ENCODE measurements at regions not wholly inside any gene's neighbourhood (a gene's known extent, or its start where the extent isn't known, plus 50 kb on each side); places are given as distances from the start of the nearest gene placed in this dataset.

DNA sequence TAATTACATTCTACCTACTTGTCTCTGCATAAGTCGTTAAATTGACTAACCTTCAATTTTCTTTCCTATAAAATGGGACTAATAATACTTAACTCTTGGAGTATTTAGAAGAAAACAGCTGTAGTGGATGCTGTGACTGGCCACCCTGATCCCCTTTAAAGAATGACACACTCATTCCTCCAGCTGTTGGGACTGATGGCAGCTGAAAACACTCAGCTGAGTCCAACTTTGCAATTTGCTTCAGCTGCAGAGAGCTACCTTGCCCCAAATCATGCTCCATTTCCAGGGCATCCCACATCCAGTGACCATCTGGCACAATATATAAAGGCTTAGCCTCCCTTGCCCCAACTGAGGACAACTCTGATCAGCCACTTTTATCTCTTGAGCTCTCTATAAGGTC lies 89.1 kb downstream of the MID1IP1 start:
- no peak for DNase-seq

DNA sequence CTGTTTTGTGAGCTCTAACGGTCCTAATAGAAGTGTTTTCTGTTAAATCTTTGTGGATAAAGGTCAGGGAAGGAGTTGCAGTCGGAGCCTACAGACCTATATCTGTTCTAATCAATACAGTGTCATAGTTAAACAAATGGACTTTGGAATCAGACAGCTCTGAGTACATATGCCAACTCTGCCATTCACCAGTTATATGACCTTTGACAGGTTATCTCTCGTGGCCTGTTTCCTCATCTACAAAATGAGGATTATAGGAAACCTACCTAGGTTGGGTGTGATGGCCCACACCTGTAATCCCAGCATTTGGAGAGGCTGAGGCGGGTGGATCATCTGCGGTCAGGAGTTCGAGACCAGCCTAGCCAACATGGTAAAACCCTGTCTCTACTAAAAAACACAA lies 89.7 kb downstream of the MID1IP1 start:
- DNase-seq = no peak

- DNase-seq = no peak
Measured at GRCh38 chrX:38891641-38892413, 90.6 kb downstream of the MID1IP1 start.

DNA sequence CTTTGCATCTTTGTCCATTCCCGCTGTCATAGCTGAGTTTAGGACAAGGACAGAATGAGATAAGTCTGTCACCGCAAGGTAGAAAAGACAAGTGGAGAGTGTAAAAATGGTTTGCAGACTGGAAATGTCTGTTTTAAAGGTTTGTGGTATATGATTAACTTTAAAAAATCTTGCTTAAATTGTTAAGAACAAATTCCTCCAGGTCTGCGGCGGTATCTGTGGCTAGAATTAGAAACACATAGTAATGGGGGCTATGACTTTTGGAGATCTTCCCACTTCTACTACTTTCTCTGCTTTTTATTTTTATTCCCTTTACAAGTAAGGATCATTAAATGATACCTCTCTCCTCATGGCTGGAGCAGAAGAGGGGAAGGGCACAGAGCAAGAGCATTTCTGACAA lies 92.2 kb downstream of the MID1IP1 start:
- DNase-seq = no peak

GRCh38 chrX:38895775-38896174 lies 94.5 kb downstream of the MID1IP1 start:
- DNase-seq = no peak

DNA sequence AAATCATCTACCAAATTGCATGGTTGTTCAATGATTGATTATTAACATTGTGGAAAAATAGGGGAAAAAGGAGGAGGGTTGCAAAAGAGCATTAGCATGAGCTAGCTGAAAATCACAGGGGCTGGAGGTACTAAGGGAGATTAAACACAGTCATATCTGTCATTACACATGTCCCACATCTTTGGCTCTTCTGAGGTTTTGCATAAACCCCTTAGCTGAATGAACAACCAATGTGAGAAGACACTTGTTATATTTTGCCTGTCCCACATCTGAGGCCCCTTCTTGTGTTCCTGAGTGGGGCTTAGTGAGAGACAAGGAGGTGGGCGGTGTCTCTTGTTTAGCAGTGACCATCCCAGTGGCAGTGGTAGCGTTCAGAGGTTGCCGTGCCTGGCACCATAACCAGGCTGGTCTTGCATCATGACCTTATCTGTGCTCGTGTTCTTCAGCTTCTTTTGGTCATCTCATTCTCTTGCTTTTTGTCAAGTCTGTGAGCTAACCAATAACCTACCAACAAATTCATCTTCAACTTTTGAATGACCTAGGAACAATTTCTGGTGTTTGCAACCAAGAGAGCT lies 95.6 kb downstream of the MID1IP1 start:
- DNase-seq = no peak

DNA sequence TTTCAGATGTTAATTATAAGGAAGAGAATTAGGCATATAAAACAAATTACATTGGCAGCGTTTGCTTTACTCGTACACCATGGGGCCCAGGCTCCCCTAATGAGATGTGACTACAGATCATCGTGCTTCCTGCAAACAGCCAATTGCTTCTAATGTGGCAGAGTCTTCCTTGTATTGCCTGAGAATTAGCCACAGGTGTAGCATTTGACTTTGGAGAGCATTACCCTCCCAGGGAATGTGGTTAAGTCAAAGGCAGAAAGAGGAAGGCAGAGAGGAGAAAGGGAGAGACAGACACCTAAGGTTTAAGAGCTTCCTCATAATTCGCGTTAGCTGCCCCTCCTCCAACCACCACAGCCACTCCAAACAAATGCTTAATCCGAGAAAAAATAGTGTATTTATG lies 97.0 kb downstream of the MID1IP1 start:
- no peak for DNase-seq

GRCh38 chrX:38899650-38900049 lies 98.4 kb downstream of the MID1IP1 start:
- no peak for DNase-seq

GRCh38 chrX:38900719-38901118 lies 99.5 kb downstream of the MID1IP1 start:
- no peak for DNase-seq

- DNase-seq = no peak
Measured at GRCh38 chrX:38902972-38903492, 101.8 kb downstream of the MID1IP1 start.

- no peak for DNase-seq
Measured at GRCh38 chrX:38916801-38917200, 115.5 kb downstream of the MID1IP1 start.

GRCh38 chrX:38917954-38918353 lies 116.7 kb downstream of the MID1IP1 start:
- DNase-seq = no peak

GRCh38 chrX:38919202-38919601 lies 117.9 kb downstream of the MID1IP1 start:
- no peak for DNase-seq

DNA sequence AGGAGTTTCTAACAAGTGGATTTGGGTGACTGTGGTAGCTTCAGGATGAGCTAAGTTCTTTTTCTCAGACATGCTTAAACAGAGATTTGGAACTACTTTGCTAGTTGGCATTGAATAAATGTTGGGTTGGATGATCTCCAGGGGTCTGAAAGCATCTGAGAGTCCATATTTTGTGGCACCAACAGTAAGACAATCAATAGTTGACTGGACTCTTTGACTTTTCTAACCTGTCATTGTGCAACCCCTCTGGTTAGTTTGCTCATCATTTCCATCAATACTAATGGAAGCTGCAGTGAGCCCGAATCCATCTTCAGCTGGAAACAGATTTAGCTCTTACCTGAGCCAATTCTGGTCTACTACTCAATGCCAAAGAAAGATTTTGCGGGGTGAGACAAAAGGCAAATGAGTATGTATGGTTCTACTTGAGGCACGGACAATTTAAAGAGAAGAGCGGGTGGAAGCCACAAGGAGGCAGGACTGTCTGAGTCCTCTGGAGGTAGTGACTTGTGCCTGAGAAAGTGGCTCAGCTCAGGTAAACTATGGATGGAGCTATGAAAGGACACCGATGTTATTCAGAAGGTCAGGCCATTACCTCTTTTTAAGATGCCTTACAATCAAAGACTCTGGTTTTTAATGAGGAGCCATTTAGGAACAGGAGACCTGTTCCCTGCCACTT lies 118.7 kb downstream of the MID1IP1 start:
- DNase-seq = no peak

DNA sequence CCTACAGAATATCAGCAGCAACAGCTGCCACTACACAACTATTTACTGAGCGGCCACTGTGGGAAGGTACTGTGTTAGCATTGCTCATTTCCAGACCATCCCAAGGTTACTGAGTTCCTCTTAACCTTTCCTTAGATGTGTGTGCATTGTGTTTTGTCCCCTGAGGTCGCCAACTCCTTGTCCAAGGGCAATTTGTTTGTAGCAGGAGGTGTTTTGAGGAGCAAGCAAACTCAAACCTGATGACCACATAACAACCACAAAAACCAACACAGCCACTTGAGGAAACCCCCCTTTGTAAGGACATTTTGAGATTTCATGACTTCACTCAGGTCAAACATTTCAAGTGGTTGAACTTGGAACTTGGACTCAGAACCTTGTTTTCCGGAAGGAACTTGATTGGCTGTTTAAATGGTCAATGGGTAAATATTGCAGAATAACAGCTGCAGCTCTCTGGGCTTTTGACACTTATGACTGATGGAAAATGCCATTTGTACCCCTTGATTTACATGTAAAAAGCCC lies 122.3 kb downstream of the MID1IP1 start:
- DNase-seq = no peak

DNA sequence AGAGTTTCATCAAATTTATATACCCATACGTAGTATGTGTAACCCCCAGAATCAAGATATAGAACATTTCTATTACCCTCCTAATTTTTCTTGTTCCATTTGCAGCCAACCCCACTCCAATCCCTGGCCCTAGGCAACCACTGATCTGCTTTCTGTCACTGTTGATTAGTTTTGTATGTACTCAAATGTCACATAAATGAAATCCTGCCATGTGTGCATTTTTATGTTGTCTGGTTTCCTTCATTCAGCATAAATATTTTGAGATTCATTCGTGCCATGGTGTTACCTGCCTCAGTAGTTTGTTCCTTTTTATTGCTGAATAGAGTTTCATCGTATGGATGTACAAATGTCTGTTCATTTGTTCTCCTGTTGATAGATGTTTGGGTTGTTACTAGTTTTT lies 126.3 kb downstream of the MID1IP1 start:
- no peak for DNase-seq

DNA sequence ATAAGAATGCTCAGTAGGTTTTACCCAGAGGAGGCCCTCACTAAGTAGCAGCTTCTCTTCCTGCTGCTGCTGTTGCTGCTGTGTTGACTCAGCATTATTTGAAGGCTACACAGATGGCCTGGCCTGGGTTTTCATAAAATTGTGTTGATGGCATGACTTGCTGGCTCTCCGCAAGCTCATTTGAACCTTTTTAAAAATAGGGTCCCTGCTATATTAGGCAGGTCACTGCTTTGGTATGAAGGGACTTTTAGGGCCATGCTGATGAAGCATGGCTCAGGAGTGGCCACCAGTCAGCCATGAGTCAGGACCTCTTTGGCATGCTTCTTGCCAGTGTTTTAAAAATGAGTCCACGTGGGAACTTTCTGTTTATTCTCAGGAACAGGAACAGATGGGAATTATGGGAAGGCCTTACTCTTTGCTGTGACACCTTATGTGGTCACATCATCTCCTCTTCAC lies 128.7 kb downstream of the MID1IP1 start:
- no peak for DNase-seq

DNA sequence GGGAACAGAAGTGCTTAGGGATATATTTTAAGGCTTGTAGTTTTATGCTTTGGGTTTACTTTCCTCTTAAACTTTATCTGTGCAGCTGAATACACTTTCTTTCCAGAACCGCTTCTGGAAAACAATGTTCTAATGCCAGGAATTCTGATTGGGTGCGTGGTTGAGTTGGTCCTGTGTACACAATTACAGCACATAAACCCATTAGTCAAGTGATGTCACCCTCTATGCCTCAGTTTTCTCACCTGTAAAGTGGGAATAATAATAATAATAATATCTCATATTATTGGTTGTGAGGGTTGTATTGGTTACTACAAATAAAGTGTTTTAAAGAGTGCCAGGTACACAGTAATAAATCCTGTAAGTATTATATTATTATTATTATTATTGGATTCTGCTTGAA lies 129.2 kb downstream of the MID1IP1 start:
- no peak for DNase-seq

- no peak for DNase-seq
Measured at GRCh38 chrX:38935561-38935960, 134.3 kb downstream of the MID1IP1 start.

GRCh38 chrX:38937400-38937799 lies 136.1 kb downstream of the MID1IP1 start:
- DNase-seq = no peak

DNA sequence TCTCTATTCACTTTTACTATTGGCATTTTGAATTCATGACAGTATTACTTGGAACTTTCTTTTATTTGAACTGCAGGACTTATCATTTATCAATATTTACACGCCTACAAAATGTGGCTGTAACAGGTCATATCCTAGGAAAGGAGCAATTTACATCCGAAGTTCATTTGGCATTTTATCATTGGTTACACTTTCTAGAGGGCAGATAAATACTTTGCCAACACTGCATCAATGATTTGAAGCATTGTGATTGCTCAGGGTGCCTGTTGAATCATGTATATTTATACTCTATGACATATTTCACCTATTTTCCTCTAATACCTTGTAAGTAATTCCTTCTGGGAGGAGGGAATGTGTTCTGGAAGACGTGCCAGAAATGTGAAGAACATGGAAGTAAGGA lies 136.7 kb downstream of the MID1IP1 start:
- no peak for DNase-seq

DNA sequence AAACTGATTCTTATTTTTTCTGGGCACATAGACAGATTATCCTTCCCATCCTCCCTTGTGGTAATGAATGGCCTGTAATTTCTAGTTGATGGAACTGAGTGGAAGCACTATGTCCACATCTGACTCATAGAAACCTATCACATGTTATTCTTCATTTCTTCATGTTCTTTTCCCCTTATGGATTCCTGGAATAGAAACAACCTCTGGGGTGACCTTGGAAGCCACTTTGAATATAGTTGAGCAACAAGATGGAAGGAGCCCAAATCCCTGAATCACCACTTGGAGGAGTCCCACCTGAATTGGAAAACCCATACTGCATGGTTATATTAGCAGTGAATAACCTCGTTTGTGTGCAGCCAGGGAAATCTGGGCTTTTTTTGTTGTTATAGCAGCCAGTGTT lies 137.8 kb downstream of the MID1IP1 start:
- no peak for DNase-seq

DNA sequence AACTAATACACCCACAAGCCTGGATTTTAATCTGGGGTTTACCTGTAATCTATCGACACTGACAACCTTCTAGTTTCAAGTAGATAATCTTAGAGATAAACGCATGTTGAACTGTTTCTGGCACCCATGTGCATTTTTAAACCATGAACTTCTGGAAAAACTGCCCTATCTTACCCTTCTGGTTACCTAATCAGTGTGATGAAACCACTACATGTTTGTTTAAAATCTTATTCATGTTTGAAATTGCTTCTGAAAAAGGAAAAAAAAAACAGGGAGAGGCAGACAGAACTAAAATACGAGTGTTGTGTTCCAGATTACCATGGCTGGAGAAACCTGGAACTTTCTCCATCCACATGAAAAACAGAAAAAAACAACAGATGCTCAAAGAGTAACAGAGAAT lies 139.3 kb downstream of the MID1IP1 start:
- no peak for DNase-seq

DNA sequence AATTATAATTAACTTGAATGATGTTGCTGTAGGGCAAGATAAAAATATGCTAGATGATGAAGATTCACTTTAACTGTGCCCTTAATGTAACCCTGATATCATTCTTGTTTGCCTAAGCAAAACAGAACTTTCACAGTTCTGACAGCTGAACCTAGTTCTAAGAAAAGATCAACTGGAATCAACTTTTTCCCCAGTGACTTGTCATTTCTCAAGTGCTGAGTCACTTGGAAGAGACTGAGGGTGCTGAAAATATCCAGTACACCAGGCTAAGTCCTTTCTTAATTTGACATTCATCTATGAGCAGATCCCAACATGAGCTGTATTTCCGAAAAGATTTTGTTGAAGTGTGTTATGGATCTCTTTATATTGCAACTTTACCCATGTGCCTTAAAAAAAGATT lies 140.4 kb downstream of the MID1IP1 start:
- no peak for DNase-seq

Measured in SHP77 (cell line).